K562 (cell line): ENCODE measurements at regions not wholly inside any gene's neighbourhood (a gene's known extent, or its start where the extent isn't known, plus 50 kb on each side); places are given as distances from the start of the nearest gene placed in this dataset.

ENCODE experiments used
- CTCF ChIP-seq, 3 experiments: IDR thresholded peaks in 2 of 3; conservative IDR thresholded peaks in 1 of 3; 2 replicates each; pipeline ENCODE4 v1.5.1; 2011 to 2012; ENCODE audit warnings: low read length in 3 of 3, mild to moderate bottlenecking in 3 of 3, control low read depth in 2 of 3, improper control_type of control experiment in 1 of 3, inconsistent platforms in 1 of 3, low read depth in 1 of 3, mixed read lengths in 1 of 3, moderate library complexity in 1 of 3; ENCODE audit not compliant: insufficient read depth in 2 of 3
- SMAD4 ChIP-seq: fragments of 250-450 bp; sonication (Bioruptor Pico); conservative IDR thresholded peaks from 2 replicates; pipeline ENCODE4 v1.8.0; 2021; ENCODE audit warnings: inconsistent platforms, mild to moderate bottlenecking, moderate library complexity
- ZC3H8 ChIP-seq: fragments of 450-650 bp; IDR thresholded peaks from 2 replicates; pipeline ENCODE4 v1.6.1; 2017

GRCh38 chr4:132797856-132798255 is 351.2 kb upstream of the PCDH10 start:
- no peak for TF ChIP-seq SMAD4
- TF ChIP-seq CTCF (IDR thresholded peaks at IDR 0.05 in 2 of 3, conservative IDR thresholded peaks at IDR 0.05 in 1 of 3; ENCODE audit: insufficient read depth in 2 of 3, low read depth in 1 of 3, low read length in 3 of 3): no peak
- TF ChIP-seq ZC3H8: no peak
